Neuronal stem cell (in vitro differentiated cells): ENCODE measurements at regions not wholly inside any gene's neighbourhood (a gene's known extent, or its start where the extent isn't known, plus 50 kb on each side); places are given as distances from the start of the nearest gene placed in this dataset.

Experiments
- DNase-seq: peaks from one replicate; pipeline ENCODE4 v3.0.0-alpha.2; 2013; ENCODE audit warnings: low spot score
- H2AFZ ChIP-seq: one replicate; pipeline ENCODE4 v1.6.1; 2013; ENCODE audit warnings: mild to moderate bottlenecking, low read length, inconsistent platforms
- H2AK5ac ChIP-seq: 2 replicates; pipeline ENCODE4 v1.6.1; 2013; ENCODE audit warnings: low read depth, mild to moderate bottlenecking, inconsistent platforms, low read length, moderate library complexity, mixed read lengths
- H2BK120ac ChIP-seq: 2 replicates; pipeline ENCODE4 v1.6.1; 2013; ENCODE audit warnings: low read depth, mild to moderate bottlenecking, inconsistent platforms, low read length, moderate library complexity, mixed read lengths
- H2BK12ac ChIP-seq: one replicate; pipeline ENCODE4 v1.6.1; 2013; ENCODE audit warnings: low read length, inconsistent platforms
- H2BK15ac ChIP-seq: 2 replicates; pipeline ENCODE4 v1.6.1; 2013; ENCODE audit warnings: mild to moderate bottlenecking, low read length, inconsistent platforms, mixed read lengths
- H2BK5ac ChIP-seq: one replicate; pipeline ENCODE4 v1.6.1; 2013; ENCODE audit warnings: inconsistent platforms, mild to moderate bottlenecking, low read length, moderate library complexity
- H3K14ac ChIP-seq: one replicate; pipeline ENCODE4 v1.6.1; 2013; ENCODE audit warnings: low read length, inconsistent platforms
- H3K18ac ChIP-seq: 2 replicates; pipeline ENCODE4 v1.6.1; 2013; ENCODE audit warnings: low read length, inconsistent platforms
- H3K23ac ChIP-seq: 2 replicates; pipeline ENCODE4 v1.6.1; 2013; ENCODE audit warnings: low read depth, mild to moderate bottlenecking, mixed read lengths, low read length, inconsistent platforms; ENCODE audit not compliant: poor library complexity
- H3K27ac ChIP-seq: replicated peaks from 3 replicates; pipeline ENCODE4 v1.5.1; 2013; ENCODE audit warnings: low read length, inconsistent platforms
- H3K27me3 ChIP-seq, 3 experiments: 2 replicates each; pipeline ENCODE4 v1.6.1; 2013; ENCODE audit warnings: low read length in 3 of 3, mild to moderate bottlenecking in 2 of 3, inconsistent platforms in 1 of 3, low read depth in 1 of 3, mixed read lengths in 1 of 3, moderate library complexity in 1 of 3; ENCODE audit not compliant: control insufficient read depth in 3 of 3, insufficient read depth in 3 of 3
- H3K36me3 ChIP-seq, 2 donors: replicated peaks in 1 of 2; 2 replicates each; pipeline ENCODE4 v1.6.1; 2013; ENCODE audit warnings: low read length in 2 of 2; ENCODE audit not compliant: control insufficient read depth in 2 of 2, insufficient read depth in 2 of 2
- H3K4ac ChIP-seq: 2 replicates; pipeline ENCODE4 v1.6.1; 2013; ENCODE audit warnings: inconsistent platforms, mild to moderate bottlenecking, low read length, moderate library complexity
- H3K4me1 ChIP-seq, 2 donors: 1 replicate in 1 of 2; 2 replicates in 1 of 2; pipeline ENCODE4 v1.6.1; 2013; ENCODE audit warnings: low read length in 2 of 2, low read depth in 1 of 2; ENCODE audit not compliant: control insufficient read depth in 2 of 2, insufficient read depth in 1 of 2
- H3K4me2 ChIP-seq: one replicate; pipeline ENCODE4 v1.6.1; 2013; ENCODE audit warnings: mild to moderate bottlenecking, low read length, inconsistent platforms; ENCODE audit not compliant: insufficient read depth, poor library complexity, severe bottlenecking
- H3K4me3 ChIP-seq, 2 donors: 2 replicates each; pipeline ENCODE4 v1.5.1; 2013; ENCODE audit warnings: low read length in 2 of 2, mild to moderate bottlenecking in 2 of 2, inconsistent platforms in 1 of 2, moderate library complexity in 1 of 2
- H3K79me1 ChIP-seq: one replicate; pipeline ENCODE4 v1.6.1; 2013; ENCODE audit warnings: low read depth, mild to moderate bottlenecking, inconsistent platforms, low read length, moderate library complexity
- H3K9ac ChIP-seq: one replicate; pipeline ENCODE4 v1.6.1; 2013; ENCODE audit warnings: mild to moderate bottlenecking, low read depth, low read length, inconsistent platforms; ENCODE audit not compliant: poor library complexity
- H3K9me3 ChIP-seq, 2 donors: replicated peaks in 1 of 2; 2 replicates each; pipeline versions ENCODE3 to v1.6.1; 2013; ENCODE audit warnings: low read length in 2 of 2, mild to moderate bottlenecking in 2 of 2, inconsistent platforms in 1 of 2, low read depth in 1 of 2, mixed read lengths in 1 of 2, moderate library complexity in 1 of 2; ENCODE audit not compliant: control insufficient read depth in 2 of 2, insufficient read depth in 1 of 2
- H4K8ac ChIP-seq: one replicate; pipeline ENCODE4 v1.6.1; 2013; ENCODE audit warnings: low read depth, mild to moderate bottlenecking, inconsistent platforms, low read length, moderate library complexity
- H4K91ac ChIP-seq: one replicate; pipeline ENCODE4 v1.6.1; 2013; ENCODE audit warnings: low read length, low read depth, mild to moderate bottlenecking, inconsistent platforms; ENCODE audit not compliant: poor library complexity
- WGBS, 2 donors: extraction: QIAGEN DNeasy Blood & Tissue Kit; methylation state at CpG; one replicate each; pipeline ENCODE4 v1.1.7; 2013; ENCODE audit warnings: missing lambda C conversion rate in 2 of 2, mixed read lengths in 1 of 2; ENCODE audit not compliant: insufficient read length in 2 of 2, insufficient replicate concordance in 1 of 2; ENCODE audit errors: extremely low coverage in 2 of 2; 5-methylcytosine and 5-hydroxymethylcytosine counted together

- Histone ChIP-seq H2AFZ (no peak overlapping the region), H4K91ac (no peak overlapping the region), H2BK5ac (no peak overlapping the region), H3K14ac (no peak overlapping the region), H3K9me3 (no peaks in the 10 kb centered on the region), H3K36me3 (no peaks in the 10 kb centered on the region), H3K4me1 (peaks cover 0 to 2% of the 10 kb centered on the region in 2 donors), H3K9ac (no peak overlapping the region), H4K8ac (no peak overlapping the region), H2BK15ac (no peak overlapping the region), H3K27ac (no peak overlapping the region), H3K79me1 (no peaks in the 10 kb centered on the region), H2BK120ac (no peak overlapping the region), H3K4me2 (no peak overlapping the region), H3K4ac (no peak overlapping the region), H2AK5ac (no peak overlapping the region), H3K27me3 (no peaks in the 10 kb centered on the region), H3K4me3 (no peak overlapping the region), H3K18ac (no peak overlapping the region), H3K23ac (no peak overlapping the region), H2BK12ac (no peak overlapping the region)
- WGBS, 2 donors, result no CpG with 5 or more reads among the region's 2 CpGs
- no peak for DNase-seq
These were observed 145.1 kb upstream of the PRDM1 start for GRCh38 chr6:105940990-105941389.

GRCh38 chr6:105936972-105937371 lies 149.2 kb upstream of the PRDM1 start:
- Histone ChIP-seq H3K27me3 (no peaks in the 10 kb centered on the region), H3K18ac (no peak overlapping the region), H3K23ac (no peak overlapping the region), H3K79me1 (no peaks in the 10 kb centered on the region), H2BK5ac (no peak overlapping the region), H4K91ac (no peak overlapping the region), H3K9ac (no peak overlapping the region), H3K4me2 (no peak overlapping the region), H2BK15ac (no peak overlapping the region), H3K9me3 (no peaks in the 10 kb centered on the region), H3K36me3 (no peaks in the 10 kb centered on the region), H3K4me1 (peaks cover 0 to 2% of the 10 kb centered on the region in 2 donors), H3K27ac (no peak overlapping the region), H2BK12ac (no peak overlapping the region), H2BK120ac (no peak overlapping the region), H2AK5ac (no peak overlapping the region), H2AFZ (no peak overlapping the region), H3K4ac (no peak overlapping the region), H4K8ac (no peak overlapping the region), H3K14ac (no peak overlapping the region), H3K4me3 (no peak overlapping the region)
- no peak for DNase-seq
- no CpG with 5 or more reads among the region's 2 CpGs for WGBS, 2 donors

GRCh38 chr6:105935416-105935815 lies 150.7 kb upstream of the PRDM1 start:
- Histone ChIP-seq H3K4me2 (no peak overlapping the region), H4K8ac (no peak overlapping the region), H2BK15ac (no peak overlapping the region), H3K9me3 (no peaks in the 10 kb centered on the region), H3K36me3 (no peaks in the 10 kb centered on the region), H2BK5ac (no peak overlapping the region), H2AK5ac (no peak overlapping the region), H2BK120ac (no peak overlapping the region), H3K23ac (no peak overlapping the region), H2BK12ac (no peak overlapping the region), H3K27me3 (no peaks in the 10 kb centered on the region), H2AFZ (no peak overlapping the region), H4K91ac (no peak overlapping the region), H3K4ac (no peak overlapping the region), H3K18ac (no peak overlapping the region), H3K9ac (no peak overlapping the region), H3K79me1 (no peaks in the 10 kb centered on the region), H3K27ac (no peak overlapping the region), H3K4me3 (no peak overlapping the region), H3K4me1 (no peaks in the 10 kb centered on the region), H3K14ac (no peak overlapping the region)
- DNase-seq, result no peak
- WGBS, 2 donors, result no CpG with 5 or more reads among the region's 4 CpGs

- H3K4me1 ChIP-seq, result no peaks in the 10 kb centered on the region
These were observed 151.4 kb upstream of the PRDM1 start for GRCh38 chr6:105934708-105935107.

More at GRCh38 chr6:105934708-105935107, 151.4 kb upstream of the PRDM1 start:
- no peak overlapping the region for H3K23ac ChIP-seq
- no peak overlapping the region for H3K14ac ChIP-seq
- no peak overlapping the region for H3K27ac ChIP-seq
- no peak overlapping the region for H2AFZ ChIP-seq
- no peak overlapping the region for H3K9ac ChIP-seq
- no peak for DNase-seq
- H4K8ac ChIP-seq, result no peak overlapping the region
- H3K4ac ChIP-seq, result no peak overlapping the region
- no peak overlapping the region for H2BK5ac ChIP-seq
- H2BK120ac ChIP-seq, result no peak overlapping the region
- H2AK5ac ChIP-seq, result no peak overlapping the region
- H3K18ac ChIP-seq, result no peak overlapping the region
- no CpG with 5 or more reads among the region's 5 CpGs for WGBS, 2 donors
- H3K4me3 ChIP-seq, result no peak overlapping the region
- no peaks in the 10 kb centered on the region for H3K36me3 ChIP-seq
- H3K9me3 ChIP-seq, result no peaks in the 10 kb centered on the region
- no peak overlapping the region for H2BK12ac ChIP-seq
- H3K4me2 ChIP-seq, result no peak overlapping the region
- H3K79me1 ChIP-seq, result no peaks in the 10 kb centered on the region
- no peak overlapping the region for H4K91ac ChIP-seq
- no peak overlapping the region for H2BK15ac ChIP-seq
- no peaks in the 10 kb centered on the region for H3K27me3 ChIP-seq
